GM12878 (cell line): ENCODE measurements at regions not wholly inside any gene's neighbourhood (a gene's known extent, or its start where the extent isn't known, plus 50 kb on each side); places are given as distances from the start of the nearest gene placed in this dataset. TPM values are rescaled to one million over a fixed set of nuclear protein-coding genes. Genes with fewer than 3 reads are reported as not detected.

Experiments
- small RNA-seq: library from RNA; depleted of rRNA; stranded (forward); fragments of <200 nt; gene quantifications from one replicate; pipeline ENCODE3, GENCODE V24; 2014

Small RNA genes lying in the stretch of these regions (small RNA-seq; reads per million reads assigned to genes)
- not detected for gene AL049874.2
